VCaP (cell line): ENCODE measurements at regions not wholly inside any gene's neighbourhood (a gene's known extent, or its start where the extent isn't known, plus 50 kb on each side); places are given as distances from the start of the nearest gene placed in this dataset.
A peak's percentile ranks its signal among the peaks of the same experiment; 100 is the strongest.

Experiments used
- H3K27ac ChIP-seq: fragments of 450-650 bp; 2 replicates; pipeline ENCODE4 v1.5.1; 2017
- TF ChIP-seq, protein P1 (sequence below): fragments of 450-650 bp; conservative IDR thresholded peaks from 2 replicates; pipeline ENCODE4 v1.5.1; 2017; ENCODE audit warnings: mild to moderate bottlenecking, moderate library complexity

DNA sequence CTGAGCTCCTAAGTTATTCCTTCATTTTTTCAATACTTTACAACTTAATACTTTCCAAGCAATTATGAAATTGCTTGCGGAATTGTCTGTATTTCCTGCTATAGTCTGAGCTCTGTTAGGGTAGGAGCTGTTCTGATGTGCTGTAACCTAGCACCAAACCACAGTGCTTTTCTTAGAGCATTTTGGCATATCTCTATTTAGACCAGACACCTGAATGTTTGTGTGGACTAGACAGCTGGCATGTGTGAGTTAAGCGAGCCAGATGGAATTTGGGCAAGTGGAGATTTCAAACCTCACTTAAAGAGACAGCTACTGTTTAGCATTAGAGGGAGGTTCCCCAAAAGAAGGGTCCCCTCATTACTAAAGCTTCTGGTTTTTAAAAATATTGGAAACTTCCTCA lies 106.1 kb downstream of the RWDD3 start:
- H3K27ac ChIP-seq = no peak overlapping the region

DNA sequence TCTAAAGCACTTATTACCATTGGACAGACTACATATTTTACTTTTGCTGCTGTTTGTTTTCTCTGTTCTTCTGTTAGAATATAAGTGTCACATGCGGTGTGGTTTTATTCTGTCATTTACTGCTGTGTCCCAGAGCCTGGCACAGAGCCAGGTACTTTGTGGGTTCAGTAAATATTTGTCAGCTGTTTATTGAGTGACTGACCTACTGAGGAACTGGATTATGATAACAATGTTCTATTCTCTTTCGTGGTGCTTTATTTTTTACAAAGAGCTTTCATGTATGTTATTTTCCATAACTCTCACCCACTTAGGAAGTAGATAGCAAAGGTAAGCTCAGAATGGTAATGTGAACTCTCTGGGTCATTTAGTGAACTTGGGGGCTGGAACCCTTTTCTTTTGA lies 118.8 kb downstream of the RWDD3 start:
- H3K27ac ChIP-seq = peak overlapping the region; percentile 66
- TF ChIP-seq, protein P1, sequence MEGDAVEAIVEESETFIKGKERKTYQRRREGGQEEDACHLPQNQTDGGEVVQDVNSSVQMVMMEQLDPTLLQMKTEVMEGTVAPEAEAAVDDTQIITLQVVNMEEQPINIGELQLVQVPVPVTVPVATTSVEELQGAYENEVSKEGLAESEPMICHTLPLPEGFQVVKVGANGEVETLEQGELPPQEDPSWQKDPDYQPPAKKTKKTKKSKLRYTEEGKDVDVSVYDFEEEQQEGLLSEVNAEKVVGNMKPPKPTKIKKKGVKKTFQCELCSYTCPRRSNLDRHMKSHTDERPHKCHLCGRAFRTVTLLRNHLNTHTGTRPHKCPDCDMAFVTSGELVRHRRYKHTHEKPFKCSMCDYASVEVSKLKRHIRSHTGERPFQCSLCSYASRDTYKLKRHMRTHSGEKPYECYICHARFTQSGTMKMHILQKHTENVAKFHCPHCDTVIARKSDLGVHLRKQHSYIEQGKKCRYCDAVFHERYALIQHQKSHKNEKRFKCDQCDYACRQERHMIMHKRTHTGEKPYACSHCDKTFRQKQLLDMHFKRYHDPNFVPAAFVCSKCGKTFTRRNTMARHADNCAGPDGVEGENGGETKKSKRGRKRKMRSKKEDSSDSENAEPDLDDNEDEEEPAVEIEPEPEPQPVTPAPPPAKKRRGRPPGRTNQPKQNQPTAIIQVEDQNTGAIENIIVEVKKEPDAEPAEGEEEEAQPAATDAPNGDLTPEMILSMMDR = no peak

More for the DNA sequence above, 106.1 kb downstream of the RWDD3 start:
- TF ChIP-seq, protein P1 = no peak

DNA sequence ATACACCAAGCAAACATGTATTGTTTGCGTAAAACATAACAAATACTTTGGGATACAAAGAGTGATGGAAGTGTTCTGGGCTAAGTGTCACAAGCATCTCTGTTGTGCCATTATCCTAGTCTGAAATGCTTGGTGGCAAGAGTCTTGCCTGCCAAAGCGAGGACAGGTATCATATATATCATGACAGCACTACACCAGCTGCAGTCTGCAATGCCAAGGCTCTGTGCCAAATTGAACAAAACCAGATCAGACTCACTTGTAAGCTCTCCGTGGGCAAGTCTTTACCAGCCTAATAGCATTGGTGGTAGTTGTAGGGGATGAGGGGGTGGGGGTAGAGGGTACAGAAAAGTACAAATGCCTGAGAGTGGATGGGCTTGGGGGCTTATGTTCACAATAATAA lies 119.2 kb downstream of the RWDD3 start:
- peak overlapping the region; percentile 66 for H3K27ac ChIP-seq
- TF ChIP-seq, protein P1 = no peak

DNA sequence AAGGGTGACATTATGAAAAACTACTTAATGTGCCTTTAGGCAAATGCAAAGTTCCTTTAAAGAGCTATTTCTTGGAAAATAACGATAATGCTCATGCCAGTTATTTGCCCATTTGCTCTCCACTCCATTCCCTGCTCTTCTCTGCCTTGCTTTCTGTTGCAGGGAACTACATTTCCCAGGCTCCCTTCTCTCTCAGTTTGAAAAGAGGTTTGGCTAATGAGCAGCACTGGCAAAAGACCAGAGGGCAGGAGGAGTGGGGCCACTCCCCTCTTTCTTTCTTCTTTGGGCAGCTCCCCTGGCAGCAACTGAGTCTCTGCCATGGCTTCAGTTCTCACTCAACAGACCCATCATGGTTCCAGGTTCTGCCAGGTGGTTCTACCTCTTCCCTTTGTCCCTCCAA lies 130.5 kb downstream of the RWDD3 start:
- H3K27ac ChIP-seq = no peak overlapping the region; the same call in 1 of the 2 replicates
- TF ChIP-seq, protein P1 = no peak

DNA sequence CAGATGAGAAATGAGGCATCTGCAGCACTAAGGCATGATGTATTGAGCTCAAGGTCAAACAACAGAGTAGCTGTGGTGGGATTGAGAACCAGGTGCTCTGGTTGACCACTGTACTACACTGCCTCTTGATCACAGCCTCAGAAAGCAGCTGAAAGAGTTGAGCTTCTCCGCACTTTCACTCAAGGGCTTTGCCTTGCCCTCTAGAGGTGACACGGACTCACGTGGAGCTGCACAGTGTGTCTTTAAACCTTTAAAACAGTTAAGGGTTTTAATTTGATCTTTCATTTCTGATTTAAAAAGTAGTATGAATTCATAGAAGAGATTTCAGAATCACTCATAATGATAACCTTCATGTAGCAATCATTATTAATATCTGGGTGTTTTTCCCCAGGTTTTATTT lies 132.5 kb downstream of the RWDD3 start:
- peak overlapping the region; percentile 98 for H3K27ac ChIP-seq
- TF ChIP-seq, protein P1 = no peak; the same call in 1 of the 2 replicates

DNA sequence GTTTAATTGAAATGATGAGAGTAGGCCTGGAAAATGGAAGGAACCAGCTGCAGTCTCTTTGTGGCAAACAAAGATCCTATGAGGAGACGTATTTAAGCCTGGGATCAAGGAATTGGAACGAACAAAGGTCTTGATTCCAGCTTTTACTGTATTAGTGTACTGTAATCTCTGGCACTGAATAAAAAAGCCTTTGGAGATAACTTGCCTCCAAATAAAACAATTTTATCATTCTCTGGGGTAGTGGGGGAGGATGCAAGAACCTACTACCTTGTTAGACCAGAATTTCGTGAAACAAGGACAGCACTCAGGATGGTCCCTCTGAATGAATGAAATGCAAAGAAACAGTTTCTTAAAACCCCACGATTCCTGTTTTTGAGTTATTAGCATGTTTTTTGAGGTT lies 134.2 kb downstream of the RWDD3 start:
- TF ChIP-seq, protein P1 = no peak
- peak overlapping the region; percentile 98 for H3K27ac ChIP-seq

DNA sequence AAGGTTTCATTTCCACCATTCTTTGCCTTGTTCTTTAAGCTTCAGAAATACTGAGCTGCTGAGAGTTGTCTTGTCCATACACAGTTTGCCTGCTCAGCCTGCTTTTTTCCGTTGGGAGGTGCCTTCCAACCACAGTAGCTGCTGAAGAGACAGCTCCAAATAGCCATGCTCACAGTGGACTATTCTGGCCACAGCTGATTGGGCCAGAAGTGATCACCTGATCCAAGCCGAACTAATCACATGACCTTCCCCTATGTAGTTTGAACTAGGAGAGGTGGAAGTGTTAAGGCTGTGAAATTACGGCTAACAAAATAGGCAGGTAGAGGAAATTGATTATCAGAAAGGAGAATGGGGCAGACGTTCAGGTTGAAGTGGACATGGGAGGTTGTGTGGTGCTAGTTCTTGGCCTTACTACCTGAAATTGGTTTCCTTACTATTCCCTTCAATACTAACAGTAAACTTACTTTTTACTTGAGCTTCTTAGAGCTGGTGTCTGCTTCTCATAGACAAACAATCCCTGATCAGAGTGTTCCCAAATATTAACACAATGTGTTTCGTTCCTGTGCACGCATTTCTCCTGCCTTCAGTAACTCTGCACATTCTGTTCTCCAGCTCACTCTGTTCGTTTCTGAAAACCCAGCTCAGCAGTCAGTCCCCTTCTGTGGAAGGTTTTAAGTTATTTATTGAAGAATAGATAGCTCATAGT lies 136.1 kb downstream of the RWDD3 start:
- TF ChIP-seq, protein P1 = no peak
- peak overlapping the region; percentile 98 for H3K27ac ChIP-seq
